BLaER1 treated with 17β-estradiol and CSF1 and Interleukin-3, amounts not matched to agents 10 nM and 100 nM (cell line): ENCODE measurements at regions not wholly inside any gene's neighbourhood (a gene's known extent, or its start where the extent isn't known, plus 50 kb on each side); places are given as distances from the start of the nearest gene placed in this dataset.
"Not testable (repeated sequence)": the region's sequence is repeated elsewhere in the genome, so short reads cannot be mapped to it uniquely, and the experiment has no call there.

Experiments
- H3K27ac ChIP-seq, 11 experiments: shearing (Covaris generic); formaldehyde crosslinking; 2 replicates each; pipeline ENCODE4 v1.8.1; 2022
- H3K27me3 ChIP-seq, 11 experiments: shearing (Covaris generic); formaldehyde crosslinking; 2 replicates each; pipeline ENCODE4 v1.8.1; 2022
- H3K36me3 ChIP-seq, 11 experiments: shearing (Covaris generic); formaldehyde crosslinking; 2 replicates each; pipeline ENCODE4 v1.8.1; 2022
- H3K4me1 ChIP-seq, 10 experiments: shearing (Covaris generic); formaldehyde crosslinking; 2 replicates each; pipeline ENCODE4 v1.8.1; 2022
- H3K4me2 ChIP-seq, 11 experiments: shearing (Covaris generic); formaldehyde crosslinking; 2 replicates each; pipeline ENCODE4 v1.8.1; 2022
- H3K4me3 ChIP-seq, 10 experiments: shearing (Covaris generic); formaldehyde crosslinking; 2 replicates each; pipeline ENCODE4 v1.8.1; 2022
- H3K9ac ChIP-seq, 11 experiments: shearing (Covaris generic); formaldehyde crosslinking; 2 replicates each; pipeline ENCODE4 v1.8.1; 2022
- H3K9me3 ChIP-seq, 11 experiments: shearing (Covaris generic); formaldehyde crosslinking; replicated peaks in 1 of 11; 2 replicates each; pipeline ENCODE4 v1.8.1; 2022
- H4K20me1 ChIP-seq, 11 experiments: shearing (Covaris generic); formaldehyde crosslinking; 2 replicates each; pipeline ENCODE4 v1.8.1; 2022
- Cebpa-rat ChIP-seq, 11 experiments: shearing (Covaris generic); IDR thresholded peaks; 2 replicates each; pipeline ENCODE4 v1.8.1; 2022

GRCh38 chr5:152631221-152631620 lies 226.1 kb upstream of the NMUR2 start:
- Histone ChIP-seq H4K20me1 (no peaks in the 10 kb centered on the region), H3K4me2 (peak overlapping the region in 2 of 11 experiments; percentile 19 to 20; a peak in 1 of 22 replicates), H3K4me1 (peaks cover 0 to 25% (median 13%) of the 10 kb centered on the region in 10 experiments; a peak in 13 of 20 replicates), H3K9ac (no peak overlapping the region), H3K36me3 (no peaks in the 10 kb centered on the region), H3K4me3 (no peak overlapping the region), H3K9me3 (no peaks in the 10 kb centered on the region), H3K27me3 (no peaks in the 10 kb centered on the region), H3K27ac (no peak overlapping the region)
- TF ChIP-seq Cebpa-rat (IDR thresholded peaks at IDR 0.05): no peak

- no peaks in the 10 kb centered on the region for H3K9me3 ChIP-seq
- H3K27ac ChIP-seq: no peak overlapping the region
- no peak overlapping the region for H3K4me3 ChIP-seq
- H3K36me3 ChIP-seq: no peaks in the 10 kb centered on the region
- H3K27me3 ChIP-seq: no peaks in the 10 kb centered on the region
- H4K20me1 ChIP-seq: no peaks in the 10 kb centered on the region
- TF ChIP-seq Cebpa-rat (IDR thresholded peaks at IDR 0.05): no peak
- H3K4me2 ChIP-seq: no peak overlapping the region
- no peak overlapping the region for H3K9ac ChIP-seq
- peaks cover 0 to 25% (median 13%) of the 10 kb centered on the region in 10 experiments; a peak in 13 of 20 replicates for H3K4me1 ChIP-seq
Measured at GRCh38 chr5:152632360-152632759, 227.3 kb upstream of the NMUR2 start.

- Histone ChIP-seq H3K4me3 (no peak overlapping the region), H4K20me1 (no peaks in the 10 kb centered on the region), H3K9me3 (no peaks in the 10 kb centered on the region), H3K4me2 (peak overlapping the region in 1 of 11 experiments; percentile 12; a peak in 1 of 22 replicates), H3K36me3 (no peaks in the 10 kb centered on the region), H3K27ac (no peak overlapping the region), H3K27me3 (no peaks in the 10 kb centered on the region), H3K4me1 (peaks cover 0 to 25% (median 13%) of the 10 kb centered on the region in 10 experiments; a peak in 13 of 20 replicates), H3K9ac (no peak overlapping the region)
- no peak for TF ChIP-seq Cebpa-rat (IDR thresholded peaks at IDR 0.05)
Measured at GRCh38 chr5:152634586-152634985, 229.5 kb upstream of the NMUR2 start.

- H3K9ac ChIP-seq: no peak overlapping the region
- peaks cover 0 to 7% (median 2%) of the 10 kb centered on the region in 10 experiments; a peak in 6 of 20 replicates for H3K4me1 ChIP-seq
- H3K4me3 ChIP-seq: no peak overlapping the region
- H4K20me1 ChIP-seq: no peaks in the 10 kb centered on the region
- no peaks in the 10 kb centered on the region for H3K9me3 ChIP-seq
- no peak overlapping the region for H3K4me2 ChIP-seq
- H3K27ac ChIP-seq: no peak overlapping the region
- TF ChIP-seq Cebpa-rat (IDR thresholded peaks at IDR 0.05): no peak
- no peaks in the 10 kb centered on the region for H3K36me3 ChIP-seq
- no peaks in the 10 kb centered on the region for H3K27me3 ChIP-seq
Measured at GRCh38 chr5:152638996-152639552, 234.0 kb upstream of the NMUR2 start.

- no peaks in the 10 kb centered on the region for H3K4me1 ChIP-seq
- no peak overlapping the region for H3K27ac ChIP-seq
- no peak for TF ChIP-seq Cebpa-rat (IDR thresholded peaks at IDR 0.05)
- no peak overlapping the region for H3K9ac ChIP-seq
- H4K20me1 ChIP-seq: no peaks in the 10 kb centered on the region
- no peak overlapping the region for H3K4me3 ChIP-seq
- no peaks in the 10 kb centered on the region for H3K9me3 ChIP-seq
- no peaks in the 10 kb centered on the region for H3K36me3 ChIP-seq
- no peaks in the 10 kb centered on the region for H3K27me3 ChIP-seq
- H3K4me2 ChIP-seq: no peak overlapping the region
Measured at GRCh38 chr5:152641970-152642805, 237.1 kb upstream of the NMUR2 start.

- Histone ChIP-seq H3K4me2 (no peak overlapping the region), H3K4me3 (no peak overlapping the region), H3K4me1 (no peaks in the 10 kb centered on the region), H3K27me3 (no peaks in the 10 kb centered on the region), H3K9me3 (no peaks in the 10 kb centered on the region), H3K27ac (no peak overlapping the region), H4K20me1 (no peaks in the 10 kb centered on the region), H3K9ac (no peak overlapping the region), H3K36me3 (no peaks in the 10 kb centered on the region)
- TF ChIP-seq Cebpa-rat (IDR thresholded peaks at IDR 0.05): no peak
Measured at GRCh38 chr5:152642880-152643279, 237.8 kb upstream of the NMUR2 start.

- H3K36me3 ChIP-seq: no peaks in the 10 kb centered on the region
- no peak overlapping the region for H3K4me3 ChIP-seq
- no peaks in the 10 kb centered on the region for H4K20me1 ChIP-seq
- H3K4me2 ChIP-seq: no peak overlapping the region
- H3K4me1 ChIP-seq: no peaks in the 10 kb centered on the region
- no peak overlapping the region for H3K27ac ChIP-seq
- H3K9ac ChIP-seq: no peak overlapping the region
- H3K9me3 ChIP-seq: no peaks in the 10 kb centered on the region
- no peaks in the 10 kb centered on the region for H3K27me3 ChIP-seq
- no peak for TF ChIP-seq Cebpa-rat (IDR thresholded peaks at IDR 0.05)
Measured at GRCh38 chr5:152644029-152644728, 239.1 kb upstream of the NMUR2 start.

GRCh38 chr5:152649609-152650008 lies 244.5 kb upstream of the NMUR2 start:
- Histone ChIP-seq H3K9me3 (no peaks in the 10 kb centered on the region), H3K27ac (no peak overlapping the region), H3K9ac (no peak overlapping the region), H3K36me3 (no peaks in the 10 kb centered on the region), H4K20me1 (no peaks in the 10 kb centered on the region), H3K4me3 (no peak overlapping the region), H3K27me3 (no peaks in the 10 kb centered on the region), H3K4me1 (no peaks in the 10 kb centered on the region), H3K4me2 (no peak overlapping the region)
- TF ChIP-seq Cebpa-rat (IDR thresholded peaks at IDR 0.05): no peak

- TF ChIP-seq Cebpa-rat (IDR thresholded peaks at IDR 0.05): no peak
- Histone ChIP-seq H4K20me1 (no peaks in the 10 kb centered on the region), H3K4me3 (no peak overlapping the region), H3K27me3 (no peaks in the 10 kb centered on the region), H3K4me1 (no peaks in the 10 kb centered on the region), H3K9ac (no peak overlapping the region), H3K4me2 (no peak overlapping the region), H3K9me3 (no peaks in the 10 kb centered on the region), H3K27ac (no peak overlapping the region), H3K36me3 (no peaks in the 10 kb centered on the region)
Measured at GRCh38 chr5:152650413-152650812, 245.3 kb upstream of the NMUR2 start.

GRCh38 chr5:152659470-152659869 lies 254.4 kb upstream of the NMUR2 start:
- H3K27ac ChIP-seq, H3K36me3 ChIP-seq, H4K20me1 ChIP-seq, H3K27me3 ChIP-seq, H3K4me2 ChIP-seq, H3K9me3 ChIP-seq, H3K4me3 ChIP-seq, H3K9ac ChIP-seq, H3K4me1 ChIP-seq: not testable (repeated sequence)
